GM18870 (cell line): ENCODE measurements at regions not wholly inside any gene's neighbourhood (a gene's known extent, or its start where the extent isn't known, plus 50 kb on each side); places are given as distances from the start of the nearest gene placed in this dataset.

Source experiments
- ATAC-seq: cut with Tn5 transposase; IDR thresholded peaks from one replicate; pipeline ENCODE4 v1.9.1; 2021; ENCODE audit warnings: moderate library complexity; ENCODE audit not compliant: unreplicated experiment

DNA sequence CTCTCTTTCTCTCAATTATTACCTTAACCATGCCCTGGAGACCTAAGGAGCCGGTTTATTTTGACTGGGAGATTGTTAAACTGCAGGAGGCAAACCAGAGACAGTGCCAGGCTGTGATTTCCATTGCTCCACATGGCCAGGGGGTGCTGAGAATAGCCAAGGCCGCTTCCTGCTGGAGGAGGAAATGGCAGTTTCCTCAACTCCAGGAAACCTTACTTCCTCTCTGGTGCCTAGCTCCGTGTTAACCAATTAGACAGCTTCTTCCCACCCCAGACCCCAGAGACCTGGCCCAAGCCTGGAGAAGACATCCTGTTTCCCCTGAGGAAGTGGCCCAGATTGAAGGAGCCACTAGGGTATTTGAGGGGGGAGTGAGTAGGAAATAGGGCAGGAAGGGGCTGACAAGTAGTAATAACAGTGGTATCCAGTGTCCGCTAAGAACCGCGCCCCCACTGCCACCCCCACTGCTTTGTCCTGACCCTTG lies 161.2 kb downstream of the PLPP3 start:
- ATAC-seq: no peak

DNA sequence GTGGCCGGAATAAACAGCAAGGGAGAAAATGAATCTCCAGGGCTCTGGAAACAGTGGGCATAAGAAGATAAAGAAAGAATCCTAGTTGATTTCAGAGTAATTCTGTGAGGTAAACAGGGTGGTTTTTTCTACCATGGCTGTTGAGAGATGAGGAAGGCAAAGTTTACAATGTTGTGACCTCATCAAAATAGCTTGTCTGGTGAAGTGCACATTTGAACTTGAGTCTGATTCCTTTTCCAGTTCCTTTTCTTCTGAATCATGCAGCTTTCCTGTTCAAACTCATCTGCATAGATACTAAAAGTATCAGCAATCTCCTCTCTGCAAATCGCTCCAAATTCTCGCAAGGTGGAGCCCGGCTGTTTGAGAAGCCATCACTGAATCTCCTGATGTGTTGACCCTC lies 161.7 kb downstream of the PLPP3 start:
- ATAC-seq: no peak

DNA sequence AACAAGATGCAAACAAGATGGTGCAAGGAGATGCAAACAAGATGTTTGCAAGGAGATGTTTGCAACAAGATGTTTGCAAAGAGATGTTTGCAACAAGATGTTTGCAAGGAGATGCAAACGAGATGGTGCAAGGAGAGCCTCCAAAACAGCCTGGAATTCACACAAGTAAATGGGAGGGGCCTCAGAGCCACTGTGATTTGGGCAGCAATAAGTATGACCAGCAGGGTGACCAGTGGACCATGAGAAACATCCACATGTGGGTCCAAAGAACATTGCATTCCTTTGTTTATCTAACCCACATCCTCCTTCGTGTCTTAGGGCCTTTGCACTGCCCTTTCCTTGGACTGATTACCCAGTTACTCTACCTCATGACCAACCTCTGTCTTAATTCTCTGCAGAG lies 162.9 kb downstream of the PLPP3 start:
- ATAC-seq: no peak

DNA sequence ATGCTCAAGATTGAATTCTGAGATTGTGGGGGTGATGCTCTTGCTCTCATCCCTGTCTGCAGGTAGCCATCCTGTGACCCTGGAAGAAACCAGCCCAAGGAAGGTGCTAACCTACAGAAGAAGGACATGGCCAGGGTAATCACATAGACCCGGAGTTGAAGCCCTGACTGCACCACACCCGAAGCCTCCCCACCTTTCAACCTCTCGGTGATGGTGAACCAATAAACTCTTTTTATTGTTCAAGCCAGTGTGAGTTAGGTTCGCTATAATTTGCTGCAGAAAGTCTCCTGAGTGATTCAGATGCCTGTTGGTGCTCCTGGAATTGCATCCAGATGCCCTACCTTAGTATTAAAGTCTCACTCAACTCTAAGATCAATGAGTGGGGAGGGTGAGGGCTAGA lies 163.6 kb downstream of the PLPP3 start:
- ATAC-seq: no peak

DNA sequence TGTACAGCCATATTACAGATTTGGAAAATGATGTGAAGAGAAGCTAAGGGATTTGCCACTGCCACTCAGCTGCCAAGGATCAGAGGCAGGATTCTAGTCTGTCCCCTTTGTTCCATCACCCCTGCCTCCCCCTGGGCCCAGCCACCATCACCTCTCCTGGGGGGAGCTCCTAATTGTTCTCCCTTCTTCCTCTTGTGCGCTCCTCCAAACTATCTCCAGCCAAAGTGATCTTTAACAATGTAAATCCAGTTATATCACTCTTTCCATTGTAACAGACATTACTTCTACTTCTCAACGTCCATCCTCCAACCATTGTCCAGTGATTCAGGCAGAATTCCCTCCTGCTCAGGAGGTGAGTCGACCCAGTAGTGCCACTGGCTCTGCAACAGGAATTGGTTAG lies 164.1 kb downstream of the PLPP3 start:
- ATAC-seq: no peak

DNA sequence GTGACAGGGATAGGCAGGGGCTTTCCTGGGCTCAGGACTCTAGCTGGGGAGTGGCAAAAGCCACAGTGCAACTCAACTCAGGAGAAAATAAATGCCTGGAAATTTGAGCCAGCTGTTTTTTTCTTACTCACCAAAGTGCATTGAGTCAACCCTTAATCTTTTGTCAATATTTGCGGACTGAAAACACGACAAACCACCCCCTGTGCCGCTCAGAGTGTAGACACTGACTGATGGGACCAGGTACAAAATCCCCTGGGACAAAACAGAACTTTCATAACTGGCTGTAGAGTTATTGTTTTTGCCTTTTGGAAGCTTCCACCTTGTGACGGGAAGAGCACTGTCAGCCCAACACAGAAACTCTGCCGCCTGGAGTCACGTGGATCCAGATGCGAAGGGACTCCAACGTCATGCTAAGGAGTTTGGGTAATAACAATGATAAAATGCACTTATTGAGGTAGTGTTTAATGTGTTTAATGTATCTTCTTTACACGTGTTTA lies 164.6 kb downstream of the PLPP3 start:
- no peak for ATAC-seq

DNA sequence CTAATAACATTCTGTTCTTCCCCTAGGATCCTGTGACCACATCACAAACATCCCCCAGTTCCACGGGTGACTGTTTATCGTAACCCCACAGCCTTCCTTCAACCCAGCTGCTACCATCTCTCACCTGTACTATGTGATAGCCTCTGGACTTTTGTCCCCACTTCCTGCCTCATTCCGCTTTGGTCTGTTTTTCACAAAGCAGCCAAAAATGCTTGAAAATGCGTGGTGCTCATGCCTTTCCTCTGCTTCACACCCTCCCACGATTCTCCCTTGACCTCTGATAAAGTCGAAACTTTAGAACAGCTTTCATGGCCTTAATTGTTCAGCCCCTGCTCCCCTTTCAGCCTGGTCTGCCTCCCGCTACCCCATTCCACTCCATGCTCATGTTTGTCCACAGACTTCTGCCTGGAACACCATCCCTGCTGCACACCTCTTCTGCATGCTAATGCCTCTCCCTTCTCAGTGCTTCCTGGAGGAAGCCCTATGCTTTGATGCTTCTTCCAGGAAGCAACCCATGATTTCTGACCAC lies 165.6 kb downstream of the PLPP3 start:
- ATAC-seq: no peak

DNA sequence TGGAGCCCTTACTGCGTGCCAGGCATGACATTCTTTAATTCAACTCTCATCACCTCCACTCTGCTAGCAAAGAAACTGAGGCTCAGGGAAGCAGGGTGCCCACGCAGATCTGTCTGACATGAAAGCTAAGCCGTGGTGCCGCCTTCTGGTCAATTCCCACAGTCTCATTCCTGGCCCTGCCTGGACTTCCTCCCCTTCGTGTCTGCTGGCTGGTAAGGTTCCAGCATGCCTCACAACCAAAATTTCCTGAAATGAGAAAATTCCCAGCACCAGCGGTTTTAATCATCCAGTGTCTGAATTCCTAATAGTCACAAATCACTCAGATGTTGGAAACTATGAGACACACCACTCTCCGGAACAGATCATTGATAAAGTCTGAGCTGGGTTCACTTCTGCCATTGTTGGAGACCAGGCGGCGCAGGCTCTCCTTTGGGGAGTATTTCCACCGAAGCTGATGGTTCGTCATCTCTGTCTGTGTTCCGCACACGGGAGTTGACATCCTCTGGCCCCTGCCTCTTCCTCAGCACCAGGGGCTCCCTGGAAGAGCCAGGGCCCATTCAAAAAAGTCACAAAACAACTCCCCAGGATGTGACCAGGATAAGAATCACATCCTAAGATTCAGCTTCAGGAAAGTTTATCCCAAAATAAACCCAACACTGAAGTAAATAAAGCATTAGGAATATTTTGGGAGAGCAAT lies 167.7 kb downstream of the PLPP3 start:
- no peak for ATAC-seq

DNA sequence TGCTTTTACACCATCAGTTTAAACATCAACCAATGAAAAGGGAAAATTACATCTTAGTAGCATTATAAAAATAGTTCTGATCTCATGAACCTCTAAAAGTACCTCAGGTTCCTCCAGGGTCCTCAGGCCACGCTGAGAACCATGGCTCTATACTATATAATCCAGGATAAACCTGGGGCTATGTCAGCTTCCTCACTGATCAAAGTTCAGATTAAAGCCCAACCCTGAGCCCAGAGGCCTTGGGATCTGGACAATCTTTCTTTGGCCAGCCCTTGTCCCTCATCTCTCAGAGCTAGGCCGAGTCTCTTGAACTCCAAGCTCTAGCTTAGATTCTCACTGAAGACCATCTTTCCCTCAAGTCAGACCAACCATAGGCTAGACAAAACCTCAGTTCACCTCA lies 168.3 kb downstream of the PLPP3 start:
- ATAC-seq: no peak

DNA sequence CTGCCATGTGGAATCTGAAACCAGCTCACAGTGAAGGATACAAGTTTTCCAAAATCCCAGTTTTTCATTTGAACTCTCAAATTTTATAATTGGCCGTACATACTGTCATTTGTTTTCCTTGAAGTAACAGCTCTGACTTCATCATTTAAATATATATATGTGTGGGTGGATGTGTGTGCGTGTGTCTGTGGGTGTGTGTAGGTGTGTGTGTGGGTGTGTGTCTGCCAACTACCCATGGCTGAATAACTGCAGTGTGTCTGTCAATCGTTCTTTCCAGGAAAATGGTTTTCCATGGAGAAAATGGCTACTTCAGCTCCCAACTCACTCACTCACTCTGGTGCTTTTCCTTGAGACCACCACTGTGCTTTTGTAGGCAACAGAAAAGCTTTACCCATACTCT lies 169.0 kb downstream of the PLPP3 start:
- no peak for ATAC-seq

DNA sequence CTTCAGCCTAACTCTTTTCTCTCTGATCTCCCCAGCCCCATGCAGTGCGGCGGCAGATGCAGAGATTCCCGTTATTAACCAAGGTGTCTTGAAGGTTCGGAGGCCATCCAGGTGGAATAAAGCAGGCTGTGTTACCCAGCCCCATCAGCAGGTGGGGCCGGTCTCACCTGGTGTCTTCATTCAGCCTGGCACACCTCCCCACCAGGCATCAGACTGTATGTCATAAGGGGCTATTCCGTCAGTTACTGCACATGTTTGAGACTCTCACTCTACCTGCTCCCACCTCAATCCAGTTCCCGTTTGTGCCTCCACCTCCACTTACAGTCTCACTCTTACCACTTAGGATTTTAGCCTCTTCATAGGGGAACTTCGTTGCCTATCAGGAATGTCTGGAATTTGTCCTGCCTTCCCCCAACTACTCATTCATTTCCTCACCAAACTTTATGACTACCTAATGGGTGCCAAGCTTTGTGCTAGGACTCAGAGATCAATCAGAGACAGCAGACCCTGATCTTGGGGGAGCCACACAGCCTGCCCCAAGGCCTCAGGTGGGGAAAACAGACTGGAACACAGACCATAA lies 170.2 kb downstream of the PLPP3 start:
- no peak for ATAC-seq

DNA sequence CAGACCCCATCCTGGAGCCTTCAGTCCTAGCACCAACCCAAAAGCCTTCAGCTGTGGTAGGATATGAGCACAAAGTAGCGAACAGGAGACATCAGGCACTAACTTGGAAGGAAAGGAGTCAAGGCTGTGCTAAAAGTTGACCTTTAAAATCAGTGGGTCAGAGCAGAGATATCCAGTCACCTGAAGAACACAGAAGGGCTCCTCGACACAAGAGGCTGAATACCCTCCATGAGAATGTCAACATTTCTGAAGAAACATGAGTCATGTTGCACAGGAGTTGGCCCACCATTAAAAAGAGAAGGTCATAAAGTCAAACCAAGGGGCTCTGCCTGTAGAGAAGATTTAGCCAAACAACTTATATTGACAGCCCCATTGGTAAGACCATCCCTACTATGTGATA lies 172.5 kb downstream of the PLPP3 start:
- ATAC-seq: no peak

DNA sequence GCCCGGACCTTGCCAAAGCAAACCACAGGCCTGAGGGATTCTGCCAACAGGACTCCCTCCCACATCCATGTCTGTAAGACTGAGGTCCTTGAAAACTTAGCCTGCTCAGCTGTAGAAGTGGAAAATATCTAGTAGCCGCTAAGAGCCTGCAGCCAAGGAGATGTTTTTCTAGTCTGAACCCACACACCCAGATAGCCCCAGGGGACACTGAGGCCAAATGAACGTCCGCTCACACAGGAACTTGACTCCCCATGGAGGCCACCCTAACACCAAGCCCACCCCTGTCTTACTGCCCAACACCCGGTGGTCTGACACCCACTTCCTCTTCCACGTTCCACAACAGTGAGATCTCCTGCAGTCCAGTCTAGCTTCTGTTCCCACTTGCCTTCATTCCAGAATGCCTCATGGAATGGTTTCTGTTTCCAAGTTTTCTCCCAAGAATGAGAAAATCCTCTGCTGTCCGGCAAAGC lies 174.8 kb downstream of the PLPP3 start:
- ATAC-seq: no peak

DNA sequence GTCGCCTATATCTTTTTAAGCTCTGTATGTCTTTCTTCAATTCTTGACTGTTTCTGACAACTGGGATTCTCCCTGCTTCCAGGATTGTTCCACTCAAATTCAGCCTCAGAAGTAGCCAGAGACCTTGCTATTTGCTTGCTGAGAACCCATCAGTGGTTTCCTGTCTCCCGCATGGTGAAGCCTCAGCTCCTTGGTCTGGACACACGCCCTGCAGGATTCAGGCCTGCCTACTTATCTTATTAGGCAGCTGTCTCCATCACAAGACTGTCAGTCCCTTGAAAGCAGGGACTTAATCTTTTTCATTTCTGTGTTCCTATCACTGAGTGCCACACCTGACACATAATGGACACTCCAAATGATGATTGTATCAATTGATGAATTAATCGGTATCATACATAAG lies 175.3 kb downstream of the PLPP3 start:
- ATAC-seq: no peak

DNA sequence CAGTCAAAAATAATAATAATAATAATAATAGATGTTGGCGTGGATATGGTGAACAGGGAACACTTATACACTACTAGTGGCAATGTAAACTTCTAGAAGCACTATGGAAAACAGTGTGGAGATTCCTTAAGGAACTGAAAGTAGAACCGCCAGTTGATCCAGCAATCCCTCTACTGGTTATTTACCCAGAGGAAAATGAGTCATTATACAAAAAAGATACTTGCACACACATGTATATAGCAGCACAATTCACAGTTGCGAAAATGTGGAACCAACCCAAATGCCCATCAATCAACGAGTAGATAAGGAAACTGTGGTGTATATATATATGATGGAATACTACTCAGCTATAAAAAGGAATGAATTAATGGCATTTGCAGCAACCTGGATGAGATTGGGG lies 176.0 kb downstream of the PLPP3 start:
- no peak for ATAC-seq

DNA sequence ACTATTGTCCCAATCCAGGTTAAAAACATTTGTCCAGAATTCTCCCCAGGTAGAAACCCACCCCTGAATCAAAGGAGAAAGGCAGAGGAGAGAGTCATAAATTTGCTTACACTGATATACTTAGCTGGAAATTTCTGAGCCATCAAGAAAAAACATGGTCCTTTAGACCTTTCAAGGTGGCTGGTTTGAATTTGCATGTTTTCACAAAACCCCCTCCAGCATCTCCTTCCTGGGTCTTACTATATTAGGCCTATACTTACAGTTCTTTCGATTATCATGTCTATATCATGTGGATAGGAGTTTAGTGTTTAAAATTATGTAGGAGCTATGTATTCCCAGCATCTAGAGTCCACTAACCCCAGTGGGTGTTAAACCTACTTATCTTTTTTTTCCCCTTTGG lies 178.2 kb downstream of the PLPP3 start:
- ATAC-seq: no peak

DNA sequence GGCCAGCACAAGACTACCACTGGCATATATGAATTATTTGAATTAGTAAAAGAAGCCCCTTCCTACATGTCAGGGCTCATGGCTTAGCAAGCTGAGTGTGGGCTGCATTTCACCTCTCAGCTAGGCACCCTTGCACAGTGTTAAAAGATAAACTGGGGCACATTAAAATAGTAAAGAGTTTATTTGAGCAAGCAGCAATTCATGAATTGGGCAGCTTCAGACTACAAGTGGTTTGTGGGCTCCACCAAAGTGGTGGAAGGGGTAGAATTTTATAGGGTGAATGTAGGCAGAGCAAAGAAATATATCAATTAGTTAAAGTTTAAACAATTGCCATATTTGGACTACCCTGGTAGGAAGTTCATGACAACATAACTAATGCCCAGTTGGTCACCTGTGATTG lies 178.8 kb downstream of the PLPP3 start:
- ATAC-seq: no peak

DNA sequence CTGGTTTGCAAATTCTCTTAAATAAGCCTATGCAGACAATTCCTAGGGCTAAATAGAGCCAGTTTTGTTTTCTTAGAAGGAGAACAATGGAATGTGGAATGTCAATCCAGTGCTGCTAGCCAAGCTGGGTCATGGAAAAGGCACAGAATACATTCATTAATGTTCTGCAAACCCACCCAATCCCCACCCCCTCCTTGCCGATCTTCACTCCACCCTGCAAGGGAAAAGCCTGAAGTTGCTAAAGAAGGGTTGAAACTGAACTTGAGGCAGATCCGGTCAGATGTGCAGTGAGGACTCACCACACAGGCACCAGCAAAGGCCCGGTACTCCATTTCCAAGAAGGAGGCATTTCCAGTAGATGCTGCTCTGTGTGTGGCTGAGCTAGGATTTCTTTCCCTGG lies 179.6 kb downstream of the PLPP3 start:
- ATAC-seq: no peak

DNA sequence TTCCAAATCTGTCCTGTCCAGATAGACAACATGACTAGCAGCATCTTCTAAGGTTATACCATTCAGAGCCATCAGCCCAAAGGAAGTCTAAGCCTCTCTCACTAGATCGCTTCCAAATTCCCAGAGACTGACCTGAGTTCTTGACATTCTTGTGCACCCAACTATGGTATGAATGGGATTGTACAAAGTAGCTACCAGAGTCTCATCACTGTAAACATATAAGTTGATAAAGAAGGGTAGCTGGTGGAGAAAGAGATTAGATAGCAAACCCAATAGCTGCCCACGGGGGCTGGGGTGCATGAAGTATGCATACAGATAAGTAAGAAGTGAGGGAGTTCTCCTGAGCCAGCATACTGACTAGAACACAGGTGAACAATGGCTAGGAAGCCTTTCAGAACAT lies 180.0 kb downstream of the PLPP3 start:
- no peak for ATAC-seq

DNA sequence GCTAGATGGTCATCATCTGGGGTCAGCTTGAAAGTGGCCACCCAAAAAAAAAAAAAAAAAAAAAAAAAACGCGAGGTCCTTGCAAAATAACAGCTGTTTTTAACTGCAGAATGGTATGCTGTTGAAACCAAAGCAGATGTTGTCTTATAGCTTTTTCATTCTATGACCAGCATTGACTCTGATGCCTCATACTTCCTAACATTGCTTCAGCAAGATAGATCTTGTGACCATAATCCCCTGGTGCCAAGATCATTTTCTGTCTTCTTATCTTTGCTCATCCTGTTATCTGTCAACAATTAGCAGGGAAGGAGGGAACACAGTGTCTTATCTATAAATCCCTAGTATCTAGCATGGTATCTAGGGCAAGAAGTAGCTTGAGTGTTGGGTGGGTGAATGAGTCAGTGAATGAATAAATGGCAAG lies 181.5 kb downstream of the PLPP3 start:
- no peak for ATAC-seq

DNA sequence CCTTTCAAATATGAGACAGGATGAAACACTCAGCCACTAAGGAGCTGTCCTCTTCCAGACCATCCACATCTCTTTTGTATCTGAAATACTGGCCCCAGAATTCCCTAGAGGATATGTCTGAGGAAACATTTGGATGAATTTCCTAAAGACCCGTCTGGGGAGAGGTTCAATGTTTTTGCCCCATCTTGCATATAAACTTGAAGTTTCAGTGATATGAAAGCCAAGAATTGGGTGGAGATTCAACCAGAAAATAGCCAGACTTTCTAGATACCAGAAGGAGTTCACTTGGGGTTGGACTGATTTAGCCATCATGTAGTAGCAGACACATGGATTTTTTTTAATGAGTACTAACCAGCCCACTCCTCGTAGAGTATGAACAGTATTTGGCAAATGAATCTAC lies 182.0 kb downstream of the PLPP3 start:
- no peak for ATAC-seq

DNA sequence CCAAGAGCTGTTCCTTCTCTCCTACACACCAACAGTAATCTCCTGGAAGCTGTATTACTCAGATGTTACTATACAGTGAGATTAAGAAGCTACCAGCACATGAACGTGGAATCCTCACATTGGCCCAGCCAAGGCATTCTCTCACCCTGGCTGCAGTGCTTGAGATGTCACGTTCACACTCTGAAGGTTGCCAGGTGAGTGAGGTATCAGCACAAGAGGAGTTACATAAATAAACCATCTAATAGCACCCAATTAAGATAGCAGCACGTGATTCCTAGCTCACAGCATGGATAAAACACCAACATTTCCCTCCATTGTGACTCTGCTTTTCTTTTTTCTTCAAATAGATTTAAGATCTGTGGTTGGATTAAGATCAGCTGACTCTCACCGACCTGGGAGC lies 182.8 kb downstream of the PLPP3 start:
- ATAC-seq: no peak
